ENCODE measurements at regions not wholly inside any gene's neighbourhood (a gene's known extent, or its start where the extent isn't known, plus 50 kb on each side); places are given as distances from the start of the nearest gene placed in this dataset.

- H3K79me2 ChIP-seq (ENCODE audit: control insufficient read depth, insufficient read depth, low read length): no peaks in the 10 kb centered on the region
- TF ChIP-seq, protein P1, sequence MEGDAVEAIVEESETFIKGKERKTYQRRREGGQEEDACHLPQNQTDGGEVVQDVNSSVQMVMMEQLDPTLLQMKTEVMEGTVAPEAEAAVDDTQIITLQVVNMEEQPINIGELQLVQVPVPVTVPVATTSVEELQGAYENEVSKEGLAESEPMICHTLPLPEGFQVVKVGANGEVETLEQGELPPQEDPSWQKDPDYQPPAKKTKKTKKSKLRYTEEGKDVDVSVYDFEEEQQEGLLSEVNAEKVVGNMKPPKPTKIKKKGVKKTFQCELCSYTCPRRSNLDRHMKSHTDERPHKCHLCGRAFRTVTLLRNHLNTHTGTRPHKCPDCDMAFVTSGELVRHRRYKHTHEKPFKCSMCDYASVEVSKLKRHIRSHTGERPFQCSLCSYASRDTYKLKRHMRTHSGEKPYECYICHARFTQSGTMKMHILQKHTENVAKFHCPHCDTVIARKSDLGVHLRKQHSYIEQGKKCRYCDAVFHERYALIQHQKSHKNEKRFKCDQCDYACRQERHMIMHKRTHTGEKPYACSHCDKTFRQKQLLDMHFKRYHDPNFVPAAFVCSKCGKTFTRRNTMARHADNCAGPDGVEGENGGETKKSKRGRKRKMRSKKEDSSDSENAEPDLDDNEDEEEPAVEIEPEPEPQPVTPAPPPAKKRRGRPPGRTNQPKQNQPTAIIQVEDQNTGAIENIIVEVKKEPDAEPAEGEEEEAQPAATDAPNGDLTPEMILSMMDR (conservative IDR thresholded peaks at IDR 0.05 in 1 of 2, IDR thresholded peaks at IDR 0.05 in 1 of 2; ENCODE audit: low read depth in 1 of 2, low read length in 2 of 2): no peak
- no peak for TF ChIP-seq EZH2 (IDR thresholded peaks at IDR 0.05; ENCODE audit: low read length, missing control alignments)
- H3K4me3 ChIP-seq (replicated peaks in 1 of 4; ENCODE audit: control extremely low read depth in 1 of 4, insufficient read depth in 1 of 4, low read depth in 3 of 4, low read length in 4 of 4): no peak overlapping the region
- H2AFZ ChIP-seq (ENCODE audit: low read length): no peak overlapping the region
- no peak overlapping the region for H3K27ac ChIP-seq (ENCODE audit: insufficient read depth, low read length)
- H3K36me3 ChIP-seq (ENCODE audit: control insufficient read depth, insufficient read depth, low read length): no peaks in the 10 kb centered on the region
- H3K9me3 ChIP-seq (ENCODE audit: control insufficient read depth, insufficient read depth, low read depth, low read length): no peaks in the 10 kb centered on the region
- H3K4me2 ChIP-seq (ENCODE audit: extremely low read depth, insufficient read depth, low read length): no peak overlapping the region
- no peaks in the 10 kb centered on the region for H3K27me3 ChIP-seq (ENCODE audit: control insufficient read depth, insufficient read depth, low read length)
- peaks cover 16% of the 10 kb centered on the region for H3K4me1 ChIP-seq (ENCODE audit: control insufficient read depth, extremely low read depth, insufficient read depth, low read length)
- peak in 1 of 2 donors; percentile 46 for DNase-seq (ENCODE audit: low read depth in 2 of 2)
- H3K9ac ChIP-seq (ENCODE audit: insufficient read depth, low read length): no peak overlapping the region
- no peaks in the 10 kb centered on the region for H4K20me1 ChIP-seq (ENCODE audit: control insufficient read depth, extremely low read depth, insufficient read depth, low read length)
These were observed 91.0 kb upstream of the LCLAT1 start for GRCh38 chr2:30356071-30356470.

GRCh38 chr2:30356776-30357175 lies 90.3 kb upstream of the LCLAT1 start:
- TF ChIP-seq, protein P1 (conservative IDR thresholded peaks at IDR 0.05 in 1 of 2, IDR thresholded peaks at IDR 0.05 in 1 of 2; ENCODE audit: low read depth in 1 of 2, low read length in 2 of 2): no peak
- TF ChIP-seq EZH2 (IDR thresholded peaks at IDR 0.05; ENCODE audit: low read length, missing control alignments): no peak
- no peak overlapping the region for H3K4me2 ChIP-seq (ENCODE audit: extremely low read depth, insufficient read depth, low read length)
- H3K27ac ChIP-seq (ENCODE audit: insufficient read depth, low read length): no peak overlapping the region
- H4K20me1 ChIP-seq (ENCODE audit: control insufficient read depth, extremely low read depth, insufficient read depth, low read length): no peaks in the 10 kb centered on the region
- H3K4me3 ChIP-seq (replicated peaks in 1 of 4; ENCODE audit: control extremely low read depth in 1 of 4, insufficient read depth in 1 of 4, low read depth in 3 of 4, low read length in 4 of 4): no peak overlapping the region
- H3K36me3 ChIP-seq (ENCODE audit: control insufficient read depth, insufficient read depth, low read length): no peaks in the 10 kb centered on the region
- H3K4me1 ChIP-seq (ENCODE audit: control insufficient read depth, extremely low read depth, insufficient read depth, low read length): peaks cover 18% of the 10 kb centered on the region
- H3K9ac ChIP-seq (ENCODE audit: insufficient read depth, low read length): no peak overlapping the region
- no peak for DNase-seq (ENCODE audit: low read depth in 2 of 2)
- no peak overlapping the region for H2AFZ ChIP-seq (ENCODE audit: low read length)
- no peaks in the 10 kb centered on the region for H3K79me2 ChIP-seq (ENCODE audit: control insufficient read depth, insufficient read depth, low read length)
- no peaks in the 10 kb centered on the region for H3K9me3 ChIP-seq (ENCODE audit: control insufficient read depth, insufficient read depth, low read depth, low read length)
- H3K27me3 ChIP-seq (ENCODE audit: control insufficient read depth, insufficient read depth, low read length): no peaks in the 10 kb centered on the region

DNA sequence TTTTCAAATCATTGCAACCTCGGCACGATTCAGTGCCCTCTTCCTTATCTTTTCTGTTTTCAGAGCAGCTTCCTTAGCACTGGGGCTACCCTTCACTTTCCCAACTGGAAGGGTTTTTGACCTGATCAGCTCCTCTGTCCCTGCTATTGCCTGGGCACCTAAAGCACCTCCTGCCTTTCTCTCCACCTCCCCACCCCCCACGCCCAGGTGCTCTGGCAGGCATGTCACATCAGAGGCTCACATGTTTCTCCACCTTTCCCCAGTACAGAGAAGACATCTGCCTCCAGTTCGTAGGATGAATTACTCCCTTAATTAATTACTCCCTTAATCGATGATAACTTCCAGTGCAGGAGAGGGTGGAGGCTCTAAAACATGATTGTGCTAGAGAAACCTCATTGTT lies 88.7 kb upstream of the LCLAT1 start:
- Histone ChIP-seq H3K9ac (ENCODE audit: insufficient read depth, low read length) (no peak overlapping the region), H3K4me3 (replicated peaks in 1 of 4; ENCODE audit: control extremely low read depth in 1 of 4, insufficient read depth in 1 of 4, low read depth in 3 of 4, low read length in 4 of 4) (no peak overlapping the region), H4K20me1 (ENCODE audit: control insufficient read depth, extremely low read depth, insufficient read depth, low read length) (no peaks in the 10 kb centered on the region), H3K36me3 (ENCODE audit: control insufficient read depth, insufficient read depth, low read length) (no peaks in the 10 kb centered on the region), H3K27ac (ENCODE audit: insufficient read depth, low read length) (no peak overlapping the region), H3K4me2 (ENCODE audit: extremely low read depth, insufficient read depth, low read length) (no peak overlapping the region), H3K27me3 (ENCODE audit: control insufficient read depth, insufficient read depth, low read length) (no peaks in the 10 kb centered on the region), H3K79me2 (ENCODE audit: control insufficient read depth, insufficient read depth, low read length) (no peaks in the 10 kb centered on the region), H2AFZ (ENCODE audit: low read length) (no peak overlapping the region), H3K9me3 (ENCODE audit: control insufficient read depth, insufficient read depth, low read depth, low read length) (no peaks in the 10 kb centered on the region), H3K4me1 (ENCODE audit: control insufficient read depth, extremely low read depth, insufficient read depth, low read length) (peaks cover 31% of the 10 kb centered on the region)
- no peak for TF ChIP-seq EZH2 (IDR thresholded peaks at IDR 0.05; ENCODE audit: low read length, missing control alignments)
- no peak for DNase-seq (ENCODE audit: low read depth in 2 of 2)
